K562 (cell line): ENCODE measurements at regions not wholly inside any gene's neighbourhood (a gene's known extent, or its start where the extent isn't known, plus 50 kb on each side); places are given as distances from the start of the nearest gene placed in this dataset.

ENCODE experiments used
- ATF4 ChIP-seq: fragments of 450-650 bp; formaldehyde crosslinking; IDR thresholded peaks from 2 replicates; pipeline ENCODE4 v1.4.0; 2022; ENCODE audit warnings: mild to moderate bottlenecking, moderate library complexity
- CBX3 ChIP-seq, 2 experiments: IDR thresholded peaks; 1 replicate in 1 of 2; 2 replicates in 1 of 2; pipeline ENCODE4 v1.6.1; 2012; ENCODE audit warnings: inconsistent platforms in 2 of 2, low read length in 2 of 2, borderline replicate concordance in 1 of 2, control low read depth in 1 of 2
- GTF2F1 ChIP-seq: IDR thresholded peaks from 2 replicates; pipeline ENCODE4 v1.6.1; 2011; ENCODE audit warnings: low read depth, low read length, improper control_type of control experiment
- JUNB ChIP-seq: fragments of 450-650 bp; formaldehyde crosslinking; conservative IDR thresholded peaks from 2 replicates; pipeline ENCODE4 v1.4.0; 2020; ENCODE audit warnings: mild to moderate bottlenecking
- KLF10 ChIP-seq: fragments of 250-450 bp; sonication (Bioruptor Pico); IDR thresholded peaks from 2 replicates; pipeline ENCODE4 v1.6.1; 2021; ENCODE audit warnings: matching md5 sums
- MBD2 ChIP-seq: sonication (generic); IDR thresholded peaks from 2 replicates; pipeline ENCODE4 v1.6.1; 2016; ENCODE audit warnings: low read depth, borderline replicate concordance
- NCOA2 ChIP-seq, 2 experiments: fragments of 450-650 bp; IDR thresholded peaks; 2 replicates each; pipeline ENCODE4 v1.6.1; 2018; ENCODE audit warnings: mild to moderate bottlenecking in 2 of 2, moderate library complexity in 1 of 2; ENCODE audit not compliant: partially characterized antibody in 2 of 2
- PML ChIP-seq: IDR thresholded peaks from 2 replicates; pipeline ENCODE4 v1.6.1; 2012; ENCODE audit warnings: low read length, inconsistent platforms
- PRDM10 ChIP-seq: fragments of 450-650 bp; IDR thresholded peaks from 2 replicates; pipeline ENCODE4 v1.6.1; 2018; ENCODE audit not compliant: partially characterized antibody
- ZMIZ1 ChIP-seq, 2 experiments: fragments of 150-350 bp in 1 of 2; IDR thresholded peaks; 2 replicates each; pipeline ENCODE4 v1.6.1; 2012 to 2016; ENCODE audit warnings: low read depth in 2 of 2, low read length in 2 of 2, mild to moderate bottlenecking in 1 of 2, moderate library complexity in 1 of 2
- ZNF239 ChIP-seq: fragments of 250-450 bp; sonication (Bioruptor Pico); IDR thresholded peaks from 2 replicates; pipeline ENCODE4 v1.4.0; 2020; ENCODE audit warnings: mild to moderate bottlenecking
- ZNF41 ChIP-seq: fragments of 250-450 bp; sonication (Bioruptor Pico); conservative IDR thresholded peaks from 2 replicates; pipeline ENCODE4 v1.4.0; 2020; ENCODE audit warnings: mild to moderate bottlenecking

GRCh38 chr1:9486466-9487140 is 52.7 kb upstream of the SLC25A33 start (continued):
- no peak for TF ChIP-seq JUNB (CRISPR knock-in tag)
- no peak for TF ChIP-seq NCOA2 (IDR thresholded peaks at IDR 0.05; ENCODE audit: partially characterized antibody in 2 of 2)
- TF ChIP-seq ZNF239 (CRISPR knock-in tag) = no peak
- no peak for TF ChIP-seq KLF10 (CRISPR knock-in tag)
- no peak for TF ChIP-seq GTF2F1
- no peak for TF ChIP-seq PML
- TF ChIP-seq CBX3 (IDR thresholded peaks at IDR 0.05; ENCODE audit: borderline replicate concordance in 1 of 2, low read length in 2 of 2) = no peak
- no peak for TF ChIP-seq ATF4
- no peak for TF ChIP-seq PRDM10
- no peak for TF ChIP-seq MBD2
- no peak for TF ChIP-seq ZNF41 (CRISPR knock-in tag)
- no peak for TF ChIP-seq ZMIZ1 (IDR thresholded peaks at IDR 0.05; ENCODE audit: low read depth in 2 of 2, low read length in 2 of 2)
